ENCODE measurements at regions not wholly inside any gene's neighbourhood (a gene's known extent, or its start where the extent isn't known, plus 50 kb on each side); places are given as distances from the start of the nearest gene placed in this dataset.

GRCh38 chr6:166772518-166772917 lies 145.5 kb upstream of the RPS6KA2 start:
- Histone ChIP-seq H3K27me3 (no peaks in the 10 kb centered on the region), H3K4me3 (no peak overlapping the region), H3K27ac (no peak overlapping the region), H3K4me1 (peaks cover 0 to 5% (median 0%) of the 10 kb centered on the region in 4 donors), H3K9me3 (no peaks in the 10 kb centered on the region), H3K36me3 (no peaks in the 10 kb centered on the region)
- no peak for DNase-seq
- TF ChIP-seq POLR2A (IDR thresholded peaks at IDR 0.05), result no peak
- no peak for TF ChIP-seq CTCF (IDR thresholded peaks at IDR 0.05)

GRCh38 chr6:166771701-166772100 lies 144.7 kb upstream of the RPS6KA2 start:
- no peak for TF ChIP-seq CTCF (IDR thresholded peaks at IDR 0.05)

GRCh38 chr6:166770216-166771116 lies 143.4 kb upstream of the RPS6KA2 start:
- no peaks in the 10 kb centered on the region for H3K36me3 ChIP-seq
- no peaks in the 10 kb centered on the region for H3K27me3 ChIP-seq
- TF ChIP-seq CTCF (IDR thresholded peaks at IDR 0.05), result no peak
- TF ChIP-seq POLR2A (IDR thresholded peaks at IDR 0.05), result no peak
- H3K27ac ChIP-seq, result no peak overlapping the region
- H3K4me1 ChIP-seq, result peaks cover 0 to 5% (median 0%) of the 10 kb centered on the region in 4 donors
- DNase-seq, result no peak
- no peak overlapping the region for H3K4me3 ChIP-seq
- H3K9me3 ChIP-seq, result no peaks in the 10 kb centered on the region

More at GRCh38 chr6:166771701-166772100, 144.7 kb upstream of the RPS6KA2 start:
- Histone ChIP-seq H3K27ac (no peak overlapping the region), H3K4me1 (peaks cover 0 to 5% (median 0%) of the 10 kb centered on the region in 4 donors), H3K36me3 (no peaks in the 10 kb centered on the region), H3K9me3 (no peaks in the 10 kb centered on the region), H3K4me3 (no peak overlapping the region), H3K27me3 (no peaks in the 10 kb centered on the region)
- no peak for DNase-seq

- no peak overlapping the region for H3K27ac ChIP-seq
- no peak for DNase-seq
- no peaks in the 10 kb centered on the region for H3K9me3 ChIP-seq
- TF ChIP-seq CTCF (IDR thresholded peaks at IDR 0.05) (no peak), POLR2A (IDR thresholded peaks at IDR 0.05) (no peak)
- no peaks in the 10 kb centered on the region for H3K36me3 ChIP-seq
- no peak overlapping the region for H3K4me3 ChIP-seq
- no peaks in the 10 kb centered on the region for H3K27me3 ChIP-seq
- H3K4me1 ChIP-seq, result no peaks in the 10 kb centered on the region
Observed at GRCh38 chr6:166769648-166770047, 142.6 kb upstream of the RPS6KA2 start.

- Histone ChIP-seq H3K9me3 (no peaks in the 10 kb centered on the region), H3K27ac (no peak overlapping the region), H3K36me3 (no peaks in the 10 kb centered on the region), H3K4me1 (no peaks in the 10 kb centered on the region), H3K27me3 (no peaks in the 10 kb centered on the region), H3K4me3 (no peak overlapping the region)
- TF ChIP-seq POLR2A (IDR thresholded peaks at IDR 0.05) (no peak), CTCF (IDR thresholded peaks at IDR 0.05) (no peak)
- DNase-seq, result no peak
Observed at GRCh38 chr6:166768761-166769160, 141.7 kb upstream of the RPS6KA2 start.
